ENCODE measurements at regions not wholly inside any gene's neighbourhood (a gene's known extent, or its start where the extent isn't known, plus 50 kb on each side); places are given as distances from the start of the nearest gene placed in this dataset.

- TF ChIP-seq, protein P1, sequence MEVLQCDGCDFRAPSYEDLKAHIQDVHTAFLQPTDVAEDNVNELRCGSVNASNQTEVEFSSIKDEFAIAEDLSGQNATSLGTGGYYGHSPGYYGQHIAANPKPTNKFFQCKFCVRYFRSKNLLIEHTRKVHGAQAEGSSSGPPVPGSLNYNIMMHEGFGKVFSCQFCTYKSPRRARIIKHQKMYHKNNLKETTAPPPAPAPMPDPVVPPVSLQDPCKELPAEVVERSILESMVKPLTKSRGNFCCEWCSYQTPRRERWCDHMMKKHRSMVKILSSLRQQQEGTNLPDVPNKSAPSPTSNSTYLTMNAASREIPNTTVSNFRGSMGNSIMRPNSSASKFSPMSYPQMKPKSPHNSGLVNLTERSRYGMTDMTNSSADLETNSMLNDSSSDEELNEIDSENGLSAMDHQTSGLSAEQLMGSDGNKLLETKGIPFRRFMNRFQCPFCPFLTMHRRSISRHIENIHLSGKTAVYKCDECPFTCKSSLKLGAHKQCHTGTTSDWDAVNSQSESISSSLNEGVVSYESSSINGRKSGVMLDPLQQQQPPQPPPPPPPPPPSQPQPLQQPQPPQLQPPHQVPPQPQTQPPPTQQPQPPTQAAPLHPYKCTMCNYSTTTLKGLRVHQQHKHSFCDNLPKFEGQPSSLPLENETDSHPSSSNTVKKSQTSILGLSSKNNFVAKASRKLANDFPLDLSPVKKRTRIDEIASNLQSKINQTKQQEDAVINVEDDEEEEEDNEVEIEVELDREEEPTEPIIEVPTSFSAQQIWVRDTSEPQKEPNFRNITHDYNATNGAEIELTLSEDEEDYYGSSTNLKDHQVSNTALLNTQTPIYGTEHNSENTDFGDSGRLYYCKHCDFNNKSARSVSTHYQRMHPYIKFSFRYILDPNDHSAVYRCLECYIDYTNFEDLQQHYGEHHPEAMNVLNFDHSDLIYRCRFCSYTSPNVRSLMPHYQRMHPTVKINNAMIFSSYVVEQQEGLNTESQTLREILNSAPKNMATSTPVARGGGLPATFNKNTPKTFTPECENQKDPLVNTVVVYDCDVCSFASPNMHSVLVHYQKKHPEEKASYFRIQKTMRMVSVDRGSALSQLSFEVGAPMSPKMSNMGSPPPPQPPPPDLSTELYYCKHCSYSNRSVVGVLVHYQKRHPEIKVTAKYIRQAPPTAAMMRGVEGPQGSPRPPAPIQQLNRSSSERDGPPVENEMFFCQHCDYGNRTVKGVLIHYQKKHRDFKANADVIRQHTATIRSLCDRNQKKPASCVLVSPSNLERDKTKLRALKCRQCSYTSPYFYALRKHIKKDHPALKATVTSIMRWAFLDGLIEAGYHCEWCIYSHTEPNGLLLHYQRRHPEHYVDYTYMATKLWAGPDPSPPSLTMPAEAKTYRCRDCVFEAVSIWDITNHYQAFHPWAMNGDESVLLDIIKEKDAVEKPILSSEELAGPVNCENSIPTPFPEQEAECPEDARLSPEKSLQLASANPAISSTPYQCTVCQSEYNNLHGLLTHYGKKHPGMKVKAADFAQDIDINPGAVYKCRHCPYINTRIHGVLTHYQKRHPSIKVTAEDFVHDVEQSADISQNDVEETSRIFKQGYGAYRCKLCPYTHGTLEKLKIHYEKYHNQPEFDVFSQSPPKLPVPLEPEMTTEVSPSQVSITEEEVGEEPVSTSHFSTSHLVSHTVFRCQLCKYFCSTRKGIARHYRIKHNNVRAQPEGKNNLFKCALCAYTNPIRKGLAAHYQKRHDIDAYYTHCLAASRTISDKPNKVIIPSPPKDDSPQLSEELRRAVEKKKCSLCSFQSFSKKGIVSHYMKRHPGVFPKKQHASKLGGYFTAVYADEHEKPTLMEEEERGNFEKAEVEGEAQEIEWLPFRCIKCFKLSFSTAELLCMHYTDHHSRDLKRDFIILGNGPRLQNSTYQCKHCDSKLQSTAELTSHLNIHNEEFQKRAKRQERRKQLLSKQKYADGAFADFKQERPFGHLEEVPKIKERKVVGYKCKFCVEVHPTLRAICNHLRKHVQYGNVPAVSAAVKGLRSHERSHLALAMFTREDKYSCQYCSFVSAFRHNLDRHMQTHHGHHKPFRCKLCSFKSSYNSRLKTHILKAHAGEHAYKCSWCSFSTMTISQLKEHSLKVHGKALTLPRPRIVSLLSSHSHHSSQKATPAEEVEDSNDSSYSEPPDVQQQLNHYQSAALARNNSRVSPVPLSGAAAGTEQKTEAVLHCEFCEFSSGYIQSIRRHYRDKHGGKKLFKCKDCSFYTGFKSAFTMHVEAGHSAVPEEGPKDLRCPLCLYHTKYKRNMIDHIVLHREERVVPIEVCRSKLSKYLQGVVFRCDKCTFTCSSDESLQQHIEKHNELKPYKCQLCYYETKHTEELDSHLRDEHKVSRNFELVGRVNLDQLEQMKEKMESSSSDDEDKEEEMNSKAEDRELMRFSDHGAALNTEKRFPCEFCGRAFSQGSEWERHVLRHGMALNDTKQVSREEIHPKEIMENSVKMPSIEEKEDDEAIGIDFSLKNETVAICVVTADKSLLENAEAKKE (CRISPR knock-in tag; IDR thresholded peaks at IDR 0.05), result no peak
- no peak for TF ChIP-seq CREB1 (CRISPR knock-in tag; IDR thresholded peaks at IDR 0.05; ENCODE audit: low read depth)
- TF ChIP-seq, protein P2, sequence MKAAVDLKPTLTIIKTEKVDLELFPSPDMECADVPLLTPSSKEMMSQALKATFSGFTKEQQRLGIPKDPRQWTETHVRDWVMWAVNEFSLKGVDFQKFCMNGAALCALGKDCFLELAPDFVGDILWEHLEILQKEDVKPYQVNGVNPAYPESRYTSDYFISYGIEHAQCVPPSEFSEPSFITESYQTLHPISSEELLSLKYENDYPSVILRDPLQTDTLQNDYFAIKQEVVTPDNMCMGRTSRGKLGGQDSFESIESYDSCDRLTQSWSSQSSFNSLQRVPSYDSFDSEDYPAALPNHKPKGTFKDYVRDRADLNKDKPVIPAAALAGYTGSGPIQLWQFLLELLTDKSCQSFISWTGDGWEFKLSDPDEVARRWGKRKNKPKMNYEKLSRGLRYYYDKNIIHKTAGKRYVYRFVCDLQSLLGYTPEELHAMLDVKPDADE (IDR thresholded peaks at IDR 0.05), result no peak
- TF ChIP-seq, protein P3, sequence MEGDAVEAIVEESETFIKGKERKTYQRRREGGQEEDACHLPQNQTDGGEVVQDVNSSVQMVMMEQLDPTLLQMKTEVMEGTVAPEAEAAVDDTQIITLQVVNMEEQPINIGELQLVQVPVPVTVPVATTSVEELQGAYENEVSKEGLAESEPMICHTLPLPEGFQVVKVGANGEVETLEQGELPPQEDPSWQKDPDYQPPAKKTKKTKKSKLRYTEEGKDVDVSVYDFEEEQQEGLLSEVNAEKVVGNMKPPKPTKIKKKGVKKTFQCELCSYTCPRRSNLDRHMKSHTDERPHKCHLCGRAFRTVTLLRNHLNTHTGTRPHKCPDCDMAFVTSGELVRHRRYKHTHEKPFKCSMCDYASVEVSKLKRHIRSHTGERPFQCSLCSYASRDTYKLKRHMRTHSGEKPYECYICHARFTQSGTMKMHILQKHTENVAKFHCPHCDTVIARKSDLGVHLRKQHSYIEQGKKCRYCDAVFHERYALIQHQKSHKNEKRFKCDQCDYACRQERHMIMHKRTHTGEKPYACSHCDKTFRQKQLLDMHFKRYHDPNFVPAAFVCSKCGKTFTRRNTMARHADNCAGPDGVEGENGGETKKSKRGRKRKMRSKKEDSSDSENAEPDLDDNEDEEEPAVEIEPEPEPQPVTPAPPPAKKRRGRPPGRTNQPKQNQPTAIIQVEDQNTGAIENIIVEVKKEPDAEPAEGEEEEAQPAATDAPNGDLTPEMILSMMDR (conservative IDR thresholded peaks at IDR 0.05; ENCODE audit: low read depth in 2 of 2), result no peak
- TF ChIP-seq NANOG (IDR thresholded peaks at IDR 0.05; ENCODE audit: borderline replicate concordance), result no peak
- no peak for TF ChIP-seq ZNF331 (CRISPR knock-in tag; IDR thresholded peaks at IDR 0.05; ENCODE audit: low read depth)
- no peak for TF ChIP-seq EZH2phosphoT487 (IDR thresholded peaks at IDR 0.05; ENCODE audit: unreplicated experiment)
- TF ChIP-seq, protein P4, sequence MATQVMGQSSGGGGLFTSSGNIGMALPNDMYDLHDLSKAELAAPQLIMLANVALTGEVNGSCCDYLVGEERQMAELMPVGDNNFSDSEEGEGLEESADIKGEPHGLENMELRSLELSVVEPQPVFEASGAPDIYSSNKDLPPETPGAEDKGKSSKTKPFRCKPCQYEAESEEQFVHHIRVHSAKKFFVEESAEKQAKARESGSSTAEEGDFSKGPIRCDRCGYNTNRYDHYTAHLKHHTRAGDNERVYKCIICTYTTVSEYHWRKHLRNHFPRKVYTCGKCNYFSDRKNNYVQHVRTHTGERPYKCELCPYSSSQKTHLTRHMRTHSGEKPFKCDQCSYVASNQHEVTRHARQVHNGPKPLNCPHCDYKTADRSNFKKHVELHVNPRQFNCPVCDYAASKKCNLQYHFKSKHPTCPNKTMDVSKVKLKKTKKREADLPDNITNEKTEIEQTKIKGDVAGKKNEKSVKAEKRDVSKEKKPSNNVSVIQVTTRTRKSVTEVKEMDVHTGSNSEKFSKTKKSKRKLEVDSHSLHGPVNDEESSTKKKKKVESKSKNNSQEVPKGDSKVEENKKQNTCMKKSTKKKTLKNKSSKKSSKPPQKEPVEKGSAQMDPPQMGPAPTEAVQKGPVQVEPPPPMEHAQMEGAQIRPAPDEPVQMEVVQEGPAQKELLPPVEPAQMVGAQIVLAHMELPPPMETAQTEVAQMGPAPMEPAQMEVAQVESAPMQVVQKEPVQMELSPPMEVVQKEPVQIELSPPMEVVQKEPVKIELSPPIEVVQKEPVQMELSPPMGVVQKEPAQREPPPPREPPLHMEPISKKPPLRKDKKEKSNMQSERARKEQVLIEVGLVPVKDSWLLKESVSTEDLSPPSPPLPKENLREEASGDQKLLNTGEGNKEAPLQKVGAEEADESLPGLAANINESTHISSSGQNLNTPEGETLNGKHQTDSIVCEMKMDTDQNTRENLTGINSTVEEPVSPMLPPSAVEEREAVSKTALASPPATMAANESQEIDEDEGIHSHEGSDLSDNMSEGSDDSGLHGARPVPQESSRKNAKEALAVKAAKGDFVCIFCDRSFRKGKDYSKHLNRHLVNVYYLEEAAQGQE (IDR thresholded peaks at IDR 0.05; ENCODE audit: unreplicated experiment), result no peak
Measured at GRCh38 chr14:51487848-51488247, 163.9 kb upstream of the FRMD6 start (continued).
